GM21447 (cell line): ENCODE measurements at regions not wholly inside any gene's neighbourhood (a gene's known extent, or its start where the extent isn't known, plus 50 kb on each side); places are given as distances from the start of the nearest gene placed in this dataset.
"Not testable (repeated sequence)": the region's sequence is repeated elsewhere in the genome, so short reads cannot be mapped to it uniquely, and the experiment has no call there.

Source experiments
- ATAC-seq: cut with Tn5 transposase; IDR thresholded peaks from one replicate; pipeline ENCODE4 v1.9.1; 2021; ENCODE audit not compliant: unreplicated experiment

DNA sequence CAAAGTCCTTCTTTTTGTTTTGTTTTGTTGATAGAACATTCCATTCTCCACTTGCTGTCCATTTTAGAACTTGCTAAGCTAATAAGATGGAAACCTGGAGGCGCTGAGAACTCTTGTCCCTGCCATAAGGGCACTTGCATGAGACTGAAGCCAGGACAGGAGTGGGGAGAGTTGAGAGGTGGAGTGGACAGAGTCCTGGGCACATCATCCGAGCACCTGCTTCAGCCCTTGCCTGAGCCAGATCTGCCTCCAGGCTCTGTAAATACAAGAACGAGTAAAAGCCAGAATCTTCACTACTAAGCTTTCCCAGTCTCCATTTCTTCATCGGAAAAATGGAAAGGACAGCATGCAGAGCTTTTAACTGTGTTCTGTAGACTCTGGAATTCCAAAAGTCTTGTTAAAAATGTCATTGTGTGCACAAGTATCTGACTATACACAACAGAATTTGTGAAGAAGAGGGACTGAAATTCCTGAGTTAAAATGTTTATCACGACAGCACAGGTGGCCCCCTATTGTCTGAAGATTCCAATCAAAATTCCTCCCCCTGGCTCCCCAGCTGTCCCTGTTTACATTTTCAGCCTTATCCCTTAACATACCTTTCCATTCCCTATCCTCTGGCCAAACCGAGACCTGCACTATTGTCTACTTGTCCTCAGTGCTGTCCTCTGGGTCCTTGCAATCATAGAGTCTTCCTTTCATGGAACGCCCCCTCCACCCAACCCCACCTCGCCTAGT, 498.2 kb upstream of the TNP1 start:
- no peak for ATAC-seq

GRCh38 chr2:217356781-217357180, 496.9 kb upstream of the TNP1 start:
- ATAC-seq = no peak

GRCh38 chr2:217356142-217356541, 496.3 kb upstream of the TNP1 start:
- no peak for ATAC-seq

- no peak for ATAC-seq
Measured at GRCh38 chr2:217353591-217353990, 493.7 kb upstream of the TNP1 start.

GRCh38 chr2:217351378-217351777, 491.5 kb upstream of the TNP1 start:
- no peak for ATAC-seq

- no peak for ATAC-seq
Measured at GRCh38 chr2:217349251-217349650, 489.4 kb upstream of the TNP1 start.

GRCh38 chr2:217347630-217348029, 487.8 kb upstream of the TNP1 start:
- ATAC-seq = not testable (repeated sequence)

DNA sequence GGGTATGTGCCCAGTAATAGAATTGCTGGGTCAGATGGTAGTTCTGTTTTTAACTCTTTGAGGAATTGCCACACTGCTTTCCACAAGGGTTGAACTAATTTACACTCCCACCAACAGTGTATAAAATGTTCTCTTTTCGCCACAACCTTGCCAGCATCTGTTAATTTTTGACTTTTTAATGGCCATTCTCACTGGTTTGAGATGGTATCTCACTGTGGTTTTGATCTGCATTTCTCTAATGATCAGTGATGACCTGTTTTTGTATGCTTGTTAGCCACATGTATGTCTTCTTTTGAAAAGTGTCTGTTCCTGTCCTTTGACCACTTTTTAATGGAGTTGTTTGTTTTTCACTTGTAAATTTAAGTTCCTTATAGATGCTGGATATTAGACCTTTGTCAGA, 486.2 kb upstream of the TNP1 start:
- ATAC-seq = not testable (repeated sequence)

GRCh38 chr2:217340899-217341298, 481.0 kb upstream of the TNP1 start:
- no peak for ATAC-seq

- ATAC-seq = no peak
Measured at GRCh38 chr2:217340176-217340575, 480.3 kb upstream of the TNP1 start.

GRCh38 chr2:217339753-217340152, 479.9 kb upstream of the TNP1 start:
- ATAC-seq = no peak

- no peak for ATAC-seq
Measured at GRCh38 chr2:217338306-217338916, 478.5 kb upstream of the TNP1 start.

DNA sequence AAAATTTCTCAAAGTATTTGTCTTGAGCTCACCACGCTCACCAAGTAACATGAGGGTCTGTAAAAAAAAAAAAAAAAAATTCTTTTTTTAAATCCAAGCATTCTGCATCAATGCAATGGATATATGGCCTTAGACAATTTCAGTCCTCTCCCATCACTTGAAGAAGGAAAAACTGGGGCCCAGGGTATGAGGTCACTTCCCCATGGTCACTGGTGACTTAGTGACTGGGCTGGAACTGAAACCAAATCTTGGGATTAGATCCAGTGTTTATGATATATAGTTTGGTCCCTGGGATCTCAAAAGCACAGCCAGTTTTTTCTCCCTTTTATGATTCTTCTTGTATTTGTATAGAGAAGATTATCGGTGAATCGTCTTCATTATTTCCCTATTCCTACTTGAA, 477.9 kb upstream of the TNP1 start:
- ATAC-seq = no peak

DNA sequence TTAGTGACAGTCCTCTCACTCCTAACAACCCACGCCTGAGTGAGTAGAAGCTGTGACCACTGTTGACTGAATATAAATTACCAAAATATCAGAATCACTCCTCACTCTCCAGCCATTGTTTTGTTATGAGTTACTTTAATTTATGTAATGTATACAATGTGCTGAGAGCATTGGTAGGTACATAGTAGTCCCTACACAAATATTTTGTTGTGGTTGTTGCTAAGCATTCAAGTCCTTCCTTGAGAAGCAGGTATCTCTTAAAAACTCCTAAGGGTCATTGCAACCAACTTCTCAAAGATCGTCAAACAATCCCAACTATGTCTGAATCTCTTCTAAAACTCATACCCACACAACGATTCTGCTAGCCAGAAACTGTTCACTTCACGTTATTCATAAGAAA, 476.8 kb upstream of the TNP1 start:
- no peak for ATAC-seq

DNA sequence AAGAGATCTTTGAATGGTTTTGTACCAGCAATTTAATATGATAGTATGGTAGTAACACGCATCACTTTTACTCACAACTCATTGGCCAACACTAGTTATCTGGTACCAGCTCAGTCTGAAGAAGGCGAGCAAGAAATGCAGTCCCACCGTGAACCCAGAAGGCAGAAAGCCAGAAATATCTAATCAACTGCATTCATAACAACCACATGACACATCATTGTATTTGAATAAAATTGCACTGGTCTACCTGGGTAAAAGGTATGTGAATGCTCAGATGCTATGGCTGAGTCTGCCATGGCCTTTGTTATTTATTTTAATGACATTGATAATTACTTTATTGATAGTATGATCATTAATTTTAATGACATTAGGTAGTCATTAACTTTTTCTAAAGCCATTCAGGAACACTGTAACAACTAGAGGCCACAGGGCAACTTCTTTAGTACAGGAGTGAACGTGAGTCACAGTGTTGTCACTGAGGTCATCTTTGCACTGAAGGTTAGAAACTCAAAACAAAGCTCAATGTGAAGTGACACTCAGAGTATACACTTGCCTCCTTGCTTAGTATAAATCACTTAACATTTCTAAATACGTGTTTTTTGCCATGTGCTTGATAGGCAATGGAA, 475.6 kb upstream of the TNP1 start:
- ATAC-seq = no peak

- ATAC-seq = no peak
Measured at GRCh38 chr2:217334561-217334960, 474.7 kb upstream of the TNP1 start.

GRCh38 chr2:217332866-217333265, 473.0 kb upstream of the TNP1 start:
- ATAC-seq = no peak

DNA sequence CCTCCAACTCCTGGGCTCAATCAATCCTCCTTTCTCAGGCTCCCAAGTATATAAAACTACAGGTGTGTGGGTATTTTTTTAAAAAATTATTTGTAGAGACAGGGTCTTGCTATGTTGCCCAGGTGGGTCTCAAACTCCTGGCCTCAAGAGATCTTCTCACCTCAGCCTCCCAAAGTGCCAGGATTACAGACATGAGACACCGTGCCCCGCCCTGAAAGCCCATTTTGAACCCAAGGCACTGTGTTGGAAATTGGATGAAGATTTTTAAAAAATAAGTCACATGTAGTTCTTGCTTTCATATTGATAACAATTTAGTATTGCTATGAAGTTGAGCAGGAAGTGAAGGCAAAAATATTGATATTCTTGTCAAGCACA, 472.5 kb upstream of the TNP1 start:
- no peak for ATAC-seq

DNA sequence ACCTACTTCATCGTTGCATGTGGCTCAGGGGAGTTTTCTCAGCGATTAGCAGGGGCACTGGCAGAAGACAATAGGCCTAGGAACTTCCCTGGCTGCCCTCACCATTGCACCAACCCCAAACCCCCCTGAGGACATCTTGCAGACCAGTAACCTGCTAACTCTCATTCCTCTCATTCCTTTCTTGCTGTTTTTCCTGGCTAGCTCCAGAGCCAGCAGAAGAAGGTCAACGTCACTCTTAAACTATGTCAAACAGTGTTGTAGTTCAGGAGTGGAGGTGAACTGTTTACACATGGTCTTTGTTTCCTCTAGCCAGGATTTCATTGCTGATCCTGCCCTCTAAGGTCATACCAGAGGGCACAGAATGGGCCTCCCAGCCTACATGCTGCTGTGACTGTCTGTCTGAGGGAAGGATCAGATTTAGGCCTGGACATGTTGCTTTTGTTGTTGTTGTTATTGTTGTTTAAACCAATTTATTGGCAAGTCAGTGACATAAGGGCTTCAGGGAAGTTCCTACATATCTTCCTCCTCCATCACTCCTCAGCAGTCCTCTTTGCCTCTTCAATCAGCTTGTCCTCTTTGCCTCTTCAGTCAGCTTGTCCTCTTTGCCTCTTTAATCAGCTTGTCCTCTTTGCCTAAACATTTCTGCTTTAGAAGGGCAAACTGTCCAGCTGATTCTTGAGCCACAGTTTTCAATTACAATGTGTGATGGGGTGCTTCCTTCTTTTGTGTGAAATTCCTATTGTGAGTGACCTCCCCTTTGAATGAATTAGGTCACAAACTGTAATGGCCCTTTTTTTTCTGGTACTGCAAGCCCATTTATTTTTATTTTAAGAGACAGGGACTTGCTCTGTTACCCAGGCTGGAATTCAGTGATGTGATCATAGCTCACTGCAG, 471.9 kb upstream of the TNP1 start:
- ATAC-seq = no peak

DNA sequence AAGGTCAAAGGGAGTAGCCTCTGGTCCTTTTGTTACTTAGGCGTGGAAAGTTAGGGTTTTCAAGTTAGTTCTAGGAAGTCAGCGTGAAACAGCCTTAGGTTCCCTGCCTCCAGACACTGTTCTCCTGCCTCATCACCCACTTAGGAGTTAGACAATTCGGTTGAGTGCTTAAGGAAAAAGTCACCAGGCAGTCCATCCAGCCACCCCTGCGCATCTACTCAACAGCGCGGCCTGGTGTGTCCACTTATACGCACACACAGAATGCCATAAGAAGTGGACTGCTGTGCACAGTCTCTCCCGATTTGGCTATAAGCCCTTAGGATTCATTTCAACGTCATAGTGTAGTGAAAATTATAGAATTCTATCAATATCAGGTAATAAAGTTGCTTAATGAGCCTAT, 470.8 kb upstream of the TNP1 start:
- no peak for ATAC-seq

DNA sequence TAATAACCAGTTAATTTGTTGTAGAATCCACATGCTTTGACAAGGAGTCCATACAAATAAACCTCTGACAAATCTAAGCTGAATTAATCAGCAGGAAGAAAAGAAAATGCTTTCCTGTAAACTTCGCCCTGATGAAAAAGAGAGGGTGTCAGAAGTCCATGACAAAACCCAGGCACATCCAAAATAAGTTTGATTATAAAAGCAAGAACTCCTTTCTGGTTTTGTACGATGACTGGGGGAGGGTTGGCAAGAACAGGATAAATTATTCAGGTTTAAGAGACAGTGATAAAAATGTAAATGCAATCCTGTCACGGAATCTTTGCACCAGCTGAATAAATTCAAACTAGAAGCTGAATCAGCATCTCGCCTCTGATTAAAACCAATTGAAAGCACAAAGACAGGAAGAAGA, 469.2 kb upstream of the TNP1 start:
- ATAC-seq = no peak

DNA sequence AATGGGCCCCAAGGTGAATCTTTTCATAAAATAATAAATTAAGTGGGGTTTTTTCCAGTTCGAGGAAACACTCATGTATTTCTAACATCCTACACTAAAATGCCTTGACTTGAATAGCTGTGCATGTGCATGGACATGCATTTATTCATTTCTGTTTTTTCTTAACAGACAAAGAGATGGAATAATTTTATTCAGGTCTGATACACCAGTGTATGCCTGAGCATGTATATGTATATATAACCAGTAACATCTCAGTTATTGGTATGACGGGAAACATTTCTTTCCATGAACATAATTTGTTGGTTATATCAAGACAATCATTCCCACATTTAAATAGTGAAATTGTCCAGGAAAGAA, 468.7 kb upstream of the TNP1 start:
- no peak for ATAC-seq
